ENCODE measurements at regions not wholly inside any gene's neighbourhood (a gene's known extent, or its start where the extent isn't known, plus 50 kb on each side); places are given as distances from the start of the nearest gene placed in this dataset.

DNA sequence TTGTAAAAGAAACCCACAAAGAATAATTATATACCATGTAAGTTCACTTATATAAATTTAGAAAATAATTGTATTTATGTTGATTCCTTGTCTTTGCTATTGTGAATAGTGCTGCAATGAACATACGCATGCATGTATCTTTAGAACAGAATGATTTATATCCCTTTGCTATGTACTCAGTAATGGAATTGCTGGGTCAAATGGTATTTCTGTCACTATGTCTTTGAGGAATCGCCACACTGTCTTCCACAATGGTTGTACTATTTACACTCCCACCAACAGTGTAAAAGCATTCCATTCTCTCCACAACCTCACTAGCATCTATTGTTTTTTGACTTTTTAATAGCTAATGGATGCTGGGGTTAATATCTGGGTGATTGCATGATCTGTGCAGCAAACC, 149.4 kb upstream of the CNTN3 start:
- Mint-ChIP-seq H3K36me3 (ENCODE audit: low read depth) (no peaks in the 10 kb centered on the region), H3K9me3 (ENCODE audit: low read depth) (no peaks in the 10 kb centered on the region), H3K27me3 (ENCODE audit: low read depth) (no peaks in the 10 kb centered on the region), H3K4me3 (ENCODE audit: unreplicated experiment) (no peak overlapping the region), H3K27ac (ENCODE audit: unreplicated experiment) (no peak overlapping the region), H3K4me1 (ENCODE audit: low read depth) (no peaks in the 10 kb centered on the region)
- DNase-seq (ENCODE audit: low spot score) = no peak
- TF ChIP-seq, protein P1, sequence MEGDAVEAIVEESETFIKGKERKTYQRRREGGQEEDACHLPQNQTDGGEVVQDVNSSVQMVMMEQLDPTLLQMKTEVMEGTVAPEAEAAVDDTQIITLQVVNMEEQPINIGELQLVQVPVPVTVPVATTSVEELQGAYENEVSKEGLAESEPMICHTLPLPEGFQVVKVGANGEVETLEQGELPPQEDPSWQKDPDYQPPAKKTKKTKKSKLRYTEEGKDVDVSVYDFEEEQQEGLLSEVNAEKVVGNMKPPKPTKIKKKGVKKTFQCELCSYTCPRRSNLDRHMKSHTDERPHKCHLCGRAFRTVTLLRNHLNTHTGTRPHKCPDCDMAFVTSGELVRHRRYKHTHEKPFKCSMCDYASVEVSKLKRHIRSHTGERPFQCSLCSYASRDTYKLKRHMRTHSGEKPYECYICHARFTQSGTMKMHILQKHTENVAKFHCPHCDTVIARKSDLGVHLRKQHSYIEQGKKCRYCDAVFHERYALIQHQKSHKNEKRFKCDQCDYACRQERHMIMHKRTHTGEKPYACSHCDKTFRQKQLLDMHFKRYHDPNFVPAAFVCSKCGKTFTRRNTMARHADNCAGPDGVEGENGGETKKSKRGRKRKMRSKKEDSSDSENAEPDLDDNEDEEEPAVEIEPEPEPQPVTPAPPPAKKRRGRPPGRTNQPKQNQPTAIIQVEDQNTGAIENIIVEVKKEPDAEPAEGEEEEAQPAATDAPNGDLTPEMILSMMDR (IDR thresholded peaks at IDR 0.05) = no peak

GRCh38 chr3:74756674-74757073, 142.2 kb upstream of the CNTN3 start:
- Mint-ChIP-seq H3K9me3 (ENCODE audit: low read depth) (peaks cover 6% of the 10 kb centered on the region), H3K4me1 (ENCODE audit: low read depth) (no peaks in the 10 kb centered on the region), H3K27me3 (ENCODE audit: low read depth) (peaks cover 3% of the 10 kb centered on the region), H3K27ac (ENCODE audit: unreplicated experiment) (no peak overlapping the region), H3K4me3 (ENCODE audit: unreplicated experiment) (no peak overlapping the region), H3K36me3 (ENCODE audit: low read depth) (no peaks in the 10 kb centered on the region)
- TF ChIP-seq, protein P1 (IDR thresholded peaks at IDR 0.05) = no peak
- DNase-seq (ENCODE audit: low spot score) = no peak

- TF ChIP-seq, protein P1 (IDR thresholded peaks at IDR 0.05) = no peak
- no peak overlapping the region for H3K27ac Mint-ChIP-seq (ENCODE audit: unreplicated experiment)
- H3K27me3 Mint-ChIP-seq (ENCODE audit: low read depth) = peaks cover 5% of the 10 kb centered on the region
- no peak overlapping the region for H3K4me3 Mint-ChIP-seq (ENCODE audit: unreplicated experiment)
- no peaks in the 10 kb centered on the region for H3K4me1 Mint-ChIP-seq (ENCODE audit: low read depth)
- H3K36me3 Mint-ChIP-seq (ENCODE audit: low read depth) = no peaks in the 10 kb centered on the region
- DNase-seq (ENCODE audit: low spot score) = no peak
- peaks cover 3% of the 10 kb centered on the region for H3K9me3 Mint-ChIP-seq (ENCODE audit: low read depth)
These were observed 137.8 kb upstream of the CNTN3 start for GRCh38 chr3:74752290-74752689.

GRCh38 chr3:74751775-74752174, 137.3 kb upstream of the CNTN3 start:
- H3K27ac Mint-ChIP-seq (ENCODE audit: unreplicated experiment) = no peak overlapping the region
- peaks cover 5% of the 10 kb centered on the region for H3K27me3 Mint-ChIP-seq (ENCODE audit: low read depth)
- no peak overlapping the region for H3K4me3 Mint-ChIP-seq (ENCODE audit: unreplicated experiment)
- no peaks in the 10 kb centered on the region for H3K36me3 Mint-ChIP-seq (ENCODE audit: low read depth)
- H3K9me3 Mint-ChIP-seq (ENCODE audit: low read depth) = peaks cover 3% of the 10 kb centered on the region
- no peaks in the 10 kb centered on the region for H3K4me1 Mint-ChIP-seq (ENCODE audit: low read depth)
- TF ChIP-seq, protein P1 (IDR thresholded peaks at IDR 0.05) = no peak
- peak; percentile 85 for DNase-seq (ENCODE audit: low spot score)

GRCh38 chr3:74750901-74751300, 136.4 kb upstream of the CNTN3 start:
- peak; percentile 59 for DNase-seq (ENCODE audit: low spot score)
- H3K36me3 Mint-ChIP-seq (ENCODE audit: low read depth) = no peaks in the 10 kb centered on the region
- TF ChIP-seq, protein P1 (IDR thresholded peaks at IDR 0.05) = no peak
- no peaks in the 10 kb centered on the region for H3K4me1 Mint-ChIP-seq (ENCODE audit: low read depth)
- H3K27ac Mint-ChIP-seq (ENCODE audit: unreplicated experiment) = no peak overlapping the region
- peaks cover 3% of the 10 kb centered on the region for H3K9me3 Mint-ChIP-seq (ENCODE audit: low read depth)
- H3K4me3 Mint-ChIP-seq (ENCODE audit: unreplicated experiment) = no peak overlapping the region
- H3K27me3 Mint-ChIP-seq (ENCODE audit: low read depth) = peaks cover 6% of the 10 kb centered on the region
